GM23338 (cell line): ENCODE measurements at regions not wholly inside any gene's neighbourhood (a gene's known extent, or its start where the extent isn't known, plus 50 kb on each side); places are given as distances from the start of the nearest gene placed in this dataset.

Experiments used
- ATAC-seq: fragments of 200-7000 bp; cut with Tn5 transposase; 3 replicates; pipeline ENCODE4 v1.9.1; 2020
- DNase-seq: peaks from one replicate; pipeline ENCODE4 v3.0.0-alpha.2; 2015; ENCODE audit warnings: low spot score
- H2AFZ ChIP-seq: fragments of 200-600 bp; sonication (generic); 2 replicates; pipeline ENCODE4 v1.8.0; 2016; ENCODE audit warnings: antibody characterized with exemption, mild to moderate bottlenecking, moderate library complexity
- H3F3A ChIP-seq: fragments of 200-600 bp; sonication (generic); replicated peaks from 2 replicates; pipeline ENCODE4 v1.8.0; 2017; ENCODE audit warnings: antibody characterized with exemption, mixed run types, low read depth
- H3K27ac ChIP-seq: fragments of 200-600 bp; sonication (generic); 2 replicates; pipeline ENCODE4 v1.6.1; 2016; ENCODE audit warnings: low read depth
- H3K27me3 ChIP-seq: fragments of 200-600 bp; sonication (generic); 2 replicates; pipeline ENCODE4 v1.8.0; 2016; ENCODE audit warnings: mild to moderate bottlenecking, mixed run types, moderate library complexity; ENCODE audit not compliant: insufficient read depth
- H3K36me3 ChIP-seq: fragments of 200-600 bp; sonication (generic); 2 replicates; pipeline ENCODE4 v1.8.0; 2016; ENCODE audit warnings: mild to moderate bottlenecking; ENCODE audit not compliant: insufficient read depth
- H3K4me1 ChIP-seq: fragments of 200-600 bp; sonication (generic); 2 replicates; pipeline ENCODE4 v1.8.0; 2016; ENCODE audit warnings: mild to moderate bottlenecking, moderate library complexity; ENCODE audit not compliant: insufficient read depth
- H3K4me2 ChIP-seq: fragments of 200-600 bp; sonication (generic); 2 replicates; pipeline ENCODE4 v1.7.1; 2017; ENCODE audit warnings: mixed run types
- H3K4me3 ChIP-seq: fragments of 200-600 bp; sonication (generic); 2 replicates; pipeline ENCODE4 v1.6.1; 2016; ENCODE audit warnings: mixed run types
- H3K79me2 ChIP-seq: fragments of 200-600 bp; sonication (generic); replicated peaks from 2 replicates; pipeline ENCODE4 v1.8.0; 2017; ENCODE audit warnings: mild to moderate bottlenecking; ENCODE audit not compliant: insufficient read depth
- H3K9me2 ChIP-seq: fragments of 200-600 bp; sonication (generic); 2 replicates; pipeline ENCODE4 v1.8.0; 2017; ENCODE audit not compliant: insufficient read depth
- H4K20me1 ChIP-seq: fragments of 200-600 bp; sonication (generic); replicated peaks from 2 replicates; pipeline ENCODE4 v1.8.0; 2017; ENCODE audit warnings: mild to moderate bottlenecking; ENCODE audit not compliant: insufficient read depth
- H3K27ac Mint-ChIP-seq: 2 replicates; pipeline ENCODE4 v1.8.0; 2020; ENCODE audit warnings: inconsistent platforms, mild to moderate bottlenecking, moderate library complexity, mixed read lengths
- H3K27me3 Mint-ChIP-seq: 3 replicates; pipeline ENCODE4 v1.8.0; 2022; ENCODE audit warnings: low read depth, mild to moderate bottlenecking, moderate library complexity, mixed read lengths, inconsistent platforms; ENCODE audit not compliant: insufficient read depth, poor library complexity
- H3K36me3 Mint-ChIP-seq: 3 replicates; pipeline ENCODE4 v1.8.0; 2021; ENCODE audit warnings: low read depth, mild to moderate bottlenecking, inconsistent platforms, moderate library complexity, mixed read lengths
- H3K4me1 Mint-ChIP-seq: 3 replicates; pipeline ENCODE4 v1.8.0; 2020; ENCODE audit warnings: mild to moderate bottlenecking, inconsistent platforms, mixed read lengths
- H3K4me3 Mint-ChIP-seq: 3 replicates; pipeline ENCODE4 v1.8.0; 2021; ENCODE audit warnings: moderate library complexity, mild to moderate bottlenecking, inconsistent platforms, mixed read lengths
- H3K9me3 Mint-ChIP-seq: 3 replicates; pipeline ENCODE4 v1.8.0; 2020; ENCODE audit warnings: moderate library complexity, mild to moderate bottlenecking, inconsistent platforms, mixed read lengths
- CREB1 ChIP-seq: fragments of 250-450 bp; sonication (Bioruptor Pico); IDR thresholded peaks from 2 replicates; pipeline ENCODE4 v1.5.0; 2020; ENCODE audit warnings: low read depth, mild to moderate bottlenecking, moderate library complexity
- EZH2 ChIP-seq: fragments of 200-600 bp; sonication (generic); IDR thresholded peaks from one replicate; pipeline ENCODE4 v1.8.0; 2017; ENCODE audit warnings: antibody characterized with exemption, mild to moderate bottlenecking, low read depth; ENCODE audit not compliant: unreplicated experiment
- EZH2phosphoT487 ChIP-seq: fragments of 200-600 bp; sonication (generic); IDR thresholded peaks from one replicate; pipeline ENCODE4 v1.8.1; 2018; ENCODE audit warnings: antibody characterized with exemption; ENCODE audit not compliant: unreplicated experiment
- JUNB ChIP-seq: IDR thresholded peaks from one replicate; pipeline ENCODE4 v1.6.1; 2016; ENCODE audit warnings: antibody characterized with exemption; ENCODE audit not compliant: unreplicated experiment
- NANOG ChIP-seq: IDR thresholded peaks from 2 replicates; pipeline ENCODE4 v1.6.1; 2016; ENCODE audit warnings: antibody characterized with exemption, borderline replicate concordance
- POLR2AphosphoS5 ChIP-seq: IDR thresholded peaks from 2 replicates; pipeline ENCODE4 v1.6.1; 2016; ENCODE audit warnings: antibody characterized with exemption, low read depth
- STAT1 ChIP-seq: IDR thresholded peaks from one replicate; pipeline ENCODE4 v1.6.1; 2016; ENCODE audit warnings: antibody characterized with exemption; ENCODE audit not compliant: unreplicated experiment
- ZNF114 ChIP-seq: fragments of 250-450 bp; sonication (Bioruptor Pico); IDR thresholded peaks from 2 replicates; pipeline ENCODE4 v1.5.0; 2020; ENCODE audit warnings: mild to moderate bottlenecking, moderate library complexity
- ZNF331 ChIP-seq: fragments of 250-450 bp; sonication (Bioruptor Pico); IDR thresholded peaks from 2 replicates; pipeline ENCODE4 v1.5.0; 2020; ENCODE audit warnings: low read depth, mild to moderate bottlenecking, moderate library complexity
- TF ChIP-seq, protein P1 (sequence below): fragments of 250-450 bp; sonication (Bioruptor Pico); IDR thresholded peaks from 2 replicates; pipeline ENCODE4 v1.5.0; 2020; ENCODE audit warnings: mild to moderate bottlenecking, moderate library complexity
- TF ChIP-seq, protein P2 (sequence below): IDR thresholded peaks from 2 replicates; pipeline ENCODE4 v1.6.1; 2016; ENCODE audit warnings: antibody characterized with exemption
- TF ChIP-seq, protein P3 (sequence below), 2 experiments: fragments of 200-600 bp in 1 of 2; sonication (generic) in 1 of 2; conservative IDR thresholded peaks; 2 replicates each; pipeline versions ENCODE4 v1.5.1 to v1.6.1; 2016 to 2017; ENCODE audit warnings: antibody characterized with exemption in 2 of 2, low read depth in 2 of 2, mild to moderate bottlenecking in 2 of 2, moderate library complexity in 1 of 2

DNA sequence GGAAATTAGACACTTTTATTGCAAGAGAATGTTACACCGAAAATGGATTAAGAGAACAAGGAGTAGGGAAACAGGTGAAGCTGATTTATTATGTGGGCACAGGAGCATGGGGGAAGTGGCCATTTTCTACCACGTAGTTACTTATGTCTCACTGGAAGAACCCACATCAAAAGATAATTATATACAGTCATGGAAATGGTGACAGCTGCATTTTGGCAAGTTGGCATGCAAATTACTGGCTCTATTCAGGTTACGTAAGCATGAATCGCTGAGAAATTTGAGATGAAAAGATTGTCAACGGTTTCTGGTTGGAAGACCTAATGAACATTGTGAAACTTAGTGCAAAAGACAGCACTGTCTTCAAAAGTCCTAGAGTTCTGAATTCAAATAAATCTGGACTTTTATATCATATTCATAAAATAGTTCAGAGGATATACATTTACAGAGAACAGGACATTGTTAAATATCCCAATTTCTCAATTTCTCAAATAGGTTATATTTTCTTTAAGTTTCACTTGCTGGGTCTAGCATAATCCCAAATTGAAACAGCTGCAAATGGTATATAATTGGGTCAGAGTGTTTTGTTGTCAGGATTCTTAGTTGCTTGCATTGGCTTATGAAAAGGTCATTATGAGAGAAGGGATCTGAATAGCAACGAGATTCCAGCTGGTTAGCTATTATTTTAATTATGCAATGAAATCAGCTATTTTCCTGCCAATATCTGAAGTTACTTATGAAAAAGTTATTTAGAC is 567.8 kb downstream of the ZPLD1 start:
- H3K9me2 ChIP-seq: no peaks in the 10 kb centered on the region
- Mint-ChIP-seq H3K9me3 (peaks cover 2% of the 10 kb centered on the region; the same call in 1 of the 3 replicates), H3K27me3 (no peaks in the 10 kb centered on the region), H3K36me3 (peaks cover 4% of the 10 kb centered on the region; the same call in 2 of the 3 replicates), H3K4me1 (no peaks in the 10 kb centered on the region), H3K27ac (no peak overlapping the region), H3K4me3 (no peak overlapping the region)
- H3K27ac ChIP-seq: no peak overlapping the region
- no peaks in the 10 kb centered on the region for H3F3A ChIP-seq
- no peaks in the 10 kb centered on the region for H3K27me3 ChIP-seq
- no peaks in the 10 kb centered on the region for H4K20me1 ChIP-seq
- no peaks in the 10 kb centered on the region for H3K36me3 ChIP-seq
- H2AFZ ChIP-seq: no peak overlapping the region
- DNase-seq (no peak), ATAC-seq (no peak)
- H3K4me2 ChIP-seq: no peak overlapping the region
- H3K79me2 ChIP-seq: no peaks in the 10 kb centered on the region
- H3K4me3 ChIP-seq: no peak overlapping the region
- TF ChIP-seq CREB1 (CRISPR knock-in tag) (no peak), ZNF331 (CRISPR knock-in tag) (no peak), POLR2AphosphoS5 (no peak), EZH2phosphoT487 (no peak), JUNB (no peak), STAT1 (no peak), NANOG (no peak), ZNF114 (CRISPR knock-in tag) (no peak), EZH2 (no peak)
- TF ChIP-seq, protein P1, sequence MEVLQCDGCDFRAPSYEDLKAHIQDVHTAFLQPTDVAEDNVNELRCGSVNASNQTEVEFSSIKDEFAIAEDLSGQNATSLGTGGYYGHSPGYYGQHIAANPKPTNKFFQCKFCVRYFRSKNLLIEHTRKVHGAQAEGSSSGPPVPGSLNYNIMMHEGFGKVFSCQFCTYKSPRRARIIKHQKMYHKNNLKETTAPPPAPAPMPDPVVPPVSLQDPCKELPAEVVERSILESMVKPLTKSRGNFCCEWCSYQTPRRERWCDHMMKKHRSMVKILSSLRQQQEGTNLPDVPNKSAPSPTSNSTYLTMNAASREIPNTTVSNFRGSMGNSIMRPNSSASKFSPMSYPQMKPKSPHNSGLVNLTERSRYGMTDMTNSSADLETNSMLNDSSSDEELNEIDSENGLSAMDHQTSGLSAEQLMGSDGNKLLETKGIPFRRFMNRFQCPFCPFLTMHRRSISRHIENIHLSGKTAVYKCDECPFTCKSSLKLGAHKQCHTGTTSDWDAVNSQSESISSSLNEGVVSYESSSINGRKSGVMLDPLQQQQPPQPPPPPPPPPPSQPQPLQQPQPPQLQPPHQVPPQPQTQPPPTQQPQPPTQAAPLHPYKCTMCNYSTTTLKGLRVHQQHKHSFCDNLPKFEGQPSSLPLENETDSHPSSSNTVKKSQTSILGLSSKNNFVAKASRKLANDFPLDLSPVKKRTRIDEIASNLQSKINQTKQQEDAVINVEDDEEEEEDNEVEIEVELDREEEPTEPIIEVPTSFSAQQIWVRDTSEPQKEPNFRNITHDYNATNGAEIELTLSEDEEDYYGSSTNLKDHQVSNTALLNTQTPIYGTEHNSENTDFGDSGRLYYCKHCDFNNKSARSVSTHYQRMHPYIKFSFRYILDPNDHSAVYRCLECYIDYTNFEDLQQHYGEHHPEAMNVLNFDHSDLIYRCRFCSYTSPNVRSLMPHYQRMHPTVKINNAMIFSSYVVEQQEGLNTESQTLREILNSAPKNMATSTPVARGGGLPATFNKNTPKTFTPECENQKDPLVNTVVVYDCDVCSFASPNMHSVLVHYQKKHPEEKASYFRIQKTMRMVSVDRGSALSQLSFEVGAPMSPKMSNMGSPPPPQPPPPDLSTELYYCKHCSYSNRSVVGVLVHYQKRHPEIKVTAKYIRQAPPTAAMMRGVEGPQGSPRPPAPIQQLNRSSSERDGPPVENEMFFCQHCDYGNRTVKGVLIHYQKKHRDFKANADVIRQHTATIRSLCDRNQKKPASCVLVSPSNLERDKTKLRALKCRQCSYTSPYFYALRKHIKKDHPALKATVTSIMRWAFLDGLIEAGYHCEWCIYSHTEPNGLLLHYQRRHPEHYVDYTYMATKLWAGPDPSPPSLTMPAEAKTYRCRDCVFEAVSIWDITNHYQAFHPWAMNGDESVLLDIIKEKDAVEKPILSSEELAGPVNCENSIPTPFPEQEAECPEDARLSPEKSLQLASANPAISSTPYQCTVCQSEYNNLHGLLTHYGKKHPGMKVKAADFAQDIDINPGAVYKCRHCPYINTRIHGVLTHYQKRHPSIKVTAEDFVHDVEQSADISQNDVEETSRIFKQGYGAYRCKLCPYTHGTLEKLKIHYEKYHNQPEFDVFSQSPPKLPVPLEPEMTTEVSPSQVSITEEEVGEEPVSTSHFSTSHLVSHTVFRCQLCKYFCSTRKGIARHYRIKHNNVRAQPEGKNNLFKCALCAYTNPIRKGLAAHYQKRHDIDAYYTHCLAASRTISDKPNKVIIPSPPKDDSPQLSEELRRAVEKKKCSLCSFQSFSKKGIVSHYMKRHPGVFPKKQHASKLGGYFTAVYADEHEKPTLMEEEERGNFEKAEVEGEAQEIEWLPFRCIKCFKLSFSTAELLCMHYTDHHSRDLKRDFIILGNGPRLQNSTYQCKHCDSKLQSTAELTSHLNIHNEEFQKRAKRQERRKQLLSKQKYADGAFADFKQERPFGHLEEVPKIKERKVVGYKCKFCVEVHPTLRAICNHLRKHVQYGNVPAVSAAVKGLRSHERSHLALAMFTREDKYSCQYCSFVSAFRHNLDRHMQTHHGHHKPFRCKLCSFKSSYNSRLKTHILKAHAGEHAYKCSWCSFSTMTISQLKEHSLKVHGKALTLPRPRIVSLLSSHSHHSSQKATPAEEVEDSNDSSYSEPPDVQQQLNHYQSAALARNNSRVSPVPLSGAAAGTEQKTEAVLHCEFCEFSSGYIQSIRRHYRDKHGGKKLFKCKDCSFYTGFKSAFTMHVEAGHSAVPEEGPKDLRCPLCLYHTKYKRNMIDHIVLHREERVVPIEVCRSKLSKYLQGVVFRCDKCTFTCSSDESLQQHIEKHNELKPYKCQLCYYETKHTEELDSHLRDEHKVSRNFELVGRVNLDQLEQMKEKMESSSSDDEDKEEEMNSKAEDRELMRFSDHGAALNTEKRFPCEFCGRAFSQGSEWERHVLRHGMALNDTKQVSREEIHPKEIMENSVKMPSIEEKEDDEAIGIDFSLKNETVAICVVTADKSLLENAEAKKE (CRISPR knock-in tag): no peak
- TF ChIP-seq, protein P2, sequence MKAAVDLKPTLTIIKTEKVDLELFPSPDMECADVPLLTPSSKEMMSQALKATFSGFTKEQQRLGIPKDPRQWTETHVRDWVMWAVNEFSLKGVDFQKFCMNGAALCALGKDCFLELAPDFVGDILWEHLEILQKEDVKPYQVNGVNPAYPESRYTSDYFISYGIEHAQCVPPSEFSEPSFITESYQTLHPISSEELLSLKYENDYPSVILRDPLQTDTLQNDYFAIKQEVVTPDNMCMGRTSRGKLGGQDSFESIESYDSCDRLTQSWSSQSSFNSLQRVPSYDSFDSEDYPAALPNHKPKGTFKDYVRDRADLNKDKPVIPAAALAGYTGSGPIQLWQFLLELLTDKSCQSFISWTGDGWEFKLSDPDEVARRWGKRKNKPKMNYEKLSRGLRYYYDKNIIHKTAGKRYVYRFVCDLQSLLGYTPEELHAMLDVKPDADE: no peak
- TF ChIP-seq, protein P3, sequence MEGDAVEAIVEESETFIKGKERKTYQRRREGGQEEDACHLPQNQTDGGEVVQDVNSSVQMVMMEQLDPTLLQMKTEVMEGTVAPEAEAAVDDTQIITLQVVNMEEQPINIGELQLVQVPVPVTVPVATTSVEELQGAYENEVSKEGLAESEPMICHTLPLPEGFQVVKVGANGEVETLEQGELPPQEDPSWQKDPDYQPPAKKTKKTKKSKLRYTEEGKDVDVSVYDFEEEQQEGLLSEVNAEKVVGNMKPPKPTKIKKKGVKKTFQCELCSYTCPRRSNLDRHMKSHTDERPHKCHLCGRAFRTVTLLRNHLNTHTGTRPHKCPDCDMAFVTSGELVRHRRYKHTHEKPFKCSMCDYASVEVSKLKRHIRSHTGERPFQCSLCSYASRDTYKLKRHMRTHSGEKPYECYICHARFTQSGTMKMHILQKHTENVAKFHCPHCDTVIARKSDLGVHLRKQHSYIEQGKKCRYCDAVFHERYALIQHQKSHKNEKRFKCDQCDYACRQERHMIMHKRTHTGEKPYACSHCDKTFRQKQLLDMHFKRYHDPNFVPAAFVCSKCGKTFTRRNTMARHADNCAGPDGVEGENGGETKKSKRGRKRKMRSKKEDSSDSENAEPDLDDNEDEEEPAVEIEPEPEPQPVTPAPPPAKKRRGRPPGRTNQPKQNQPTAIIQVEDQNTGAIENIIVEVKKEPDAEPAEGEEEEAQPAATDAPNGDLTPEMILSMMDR (conservative IDR thresholded peaks at IDR 0.05; ENCODE audit: low read depth in 2 of 2): no peak
- H3K4me1 ChIP-seq: no peaks in the 10 kb centered on the region
